ENCODE measurements at regions not wholly inside any gene's neighbourhood (a gene's known extent, or its start where the extent isn't known, plus 50 kb on each side); places are given as distances from the start of the nearest gene placed in this dataset.
"Not testable (repeated sequence)": the region's sequence is repeated elsewhere in the genome, so short reads cannot be mapped to it uniquely, and the experiment has no call there.

- TF ChIP-seq CTCF, POLR2A (IDR thresholded peaks at IDR 0.05): not testable (repeated sequence)
Measured at GRCh38 chr21:10368323-10368798, 153.0 kb upstream of the TPTE start.

All from Peyer's patch (tissue), 4 donors.